ENCODE measurements at regions not wholly inside any gene's neighbourhood (a gene's known extent, or its start where the extent isn't known, plus 50 kb on each side); places are given as distances from the start of the nearest gene placed in this dataset.

DNA sequence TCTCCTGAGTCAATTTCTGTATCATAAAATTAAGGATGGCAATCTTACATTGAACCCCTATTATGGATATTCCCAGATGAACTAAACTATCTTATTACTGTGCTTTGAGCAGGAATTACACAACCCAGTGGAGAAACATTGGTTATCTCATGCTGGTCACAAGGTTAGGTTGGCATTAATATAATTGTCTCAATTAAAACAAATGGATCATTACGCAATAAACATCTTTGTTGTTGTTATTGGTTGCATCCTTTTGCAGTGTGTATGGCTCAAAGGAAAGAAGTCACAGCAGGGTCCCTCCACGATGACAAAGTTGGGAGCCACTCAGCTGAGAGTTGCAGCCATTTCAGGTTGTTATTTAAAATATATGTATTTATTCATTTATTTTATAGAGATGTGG is 297.0 kb upstream of the KLF4 start:
- TF ChIP-seq POLR2A (IDR thresholded peaks at IDR 0.05; ENCODE audit: low read length) (no peak), GATA1 (IDR thresholded peaks at IDR 0.05; ENCODE audit: low read depth, low read length) (no peak)

All from erythroblast (primary cell).